ENCODE measurements at regions not wholly inside any gene's neighbourhood (a gene's known extent, or its start where the extent isn't known, plus 50 kb on each side); places are given as distances from the start of the nearest gene placed in this dataset.

DNA sequence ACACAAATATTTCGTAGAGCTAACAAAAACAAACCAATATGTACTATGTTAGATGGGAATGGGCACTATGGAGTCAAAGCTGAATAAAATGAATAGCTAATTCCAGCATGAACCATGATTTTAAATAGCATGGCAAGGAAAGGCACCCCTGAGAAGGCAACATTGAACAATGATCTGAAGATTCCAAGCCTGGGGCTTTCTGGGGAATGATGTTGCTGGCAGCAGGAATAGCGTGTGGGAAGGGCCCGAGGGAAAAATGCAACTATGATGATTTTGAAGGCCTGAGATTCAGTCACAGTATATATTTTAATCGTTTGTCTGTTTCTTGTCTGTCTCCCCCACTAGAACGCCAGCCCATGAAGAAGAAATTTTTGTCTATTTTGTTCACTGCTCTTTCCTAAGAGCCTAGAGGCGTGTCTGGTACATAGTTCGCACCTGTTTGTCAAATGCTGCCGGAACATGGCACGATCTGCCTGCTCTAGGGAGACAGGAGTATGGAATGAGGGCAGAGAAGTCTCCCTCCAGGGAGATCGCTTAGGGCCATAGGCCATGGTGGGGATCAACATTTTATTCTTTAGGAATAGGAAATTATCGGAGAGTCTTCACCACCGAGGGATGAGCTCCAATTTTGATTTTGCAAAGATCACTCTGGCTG is 84.8 kb upstream of the EYA2 start:
- TF ChIP-seq, protein P1, sequence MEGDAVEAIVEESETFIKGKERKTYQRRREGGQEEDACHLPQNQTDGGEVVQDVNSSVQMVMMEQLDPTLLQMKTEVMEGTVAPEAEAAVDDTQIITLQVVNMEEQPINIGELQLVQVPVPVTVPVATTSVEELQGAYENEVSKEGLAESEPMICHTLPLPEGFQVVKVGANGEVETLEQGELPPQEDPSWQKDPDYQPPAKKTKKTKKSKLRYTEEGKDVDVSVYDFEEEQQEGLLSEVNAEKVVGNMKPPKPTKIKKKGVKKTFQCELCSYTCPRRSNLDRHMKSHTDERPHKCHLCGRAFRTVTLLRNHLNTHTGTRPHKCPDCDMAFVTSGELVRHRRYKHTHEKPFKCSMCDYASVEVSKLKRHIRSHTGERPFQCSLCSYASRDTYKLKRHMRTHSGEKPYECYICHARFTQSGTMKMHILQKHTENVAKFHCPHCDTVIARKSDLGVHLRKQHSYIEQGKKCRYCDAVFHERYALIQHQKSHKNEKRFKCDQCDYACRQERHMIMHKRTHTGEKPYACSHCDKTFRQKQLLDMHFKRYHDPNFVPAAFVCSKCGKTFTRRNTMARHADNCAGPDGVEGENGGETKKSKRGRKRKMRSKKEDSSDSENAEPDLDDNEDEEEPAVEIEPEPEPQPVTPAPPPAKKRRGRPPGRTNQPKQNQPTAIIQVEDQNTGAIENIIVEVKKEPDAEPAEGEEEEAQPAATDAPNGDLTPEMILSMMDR (optimal IDR thresholded peaks at IDR 0.05 in 1 of 3, IDR thresholded peaks at IDR 0.05 in 1 of 3, conservative IDR thresholded peaks at IDR 0.05 in 1 of 3; ENCODE audit: extremely low read depth in 1 of 3, insufficient read depth in 2 of 3, low read length in 3 of 3) = no peak
- TF ChIP-seq EZH2 (IDR thresholded peaks at IDR 0.05; ENCODE audit: low read length) = no peak
